ENCODE measurements at regions not wholly inside any gene's neighbourhood (a gene's known extent, or its start where the extent isn't known, plus 50 kb on each side); places are given as distances from the start of the nearest gene placed in this dataset.

GRCh38 chr7:85887133-85887532, 700.3 kb upstream of the SEMA3D start:
- Histone ChIP-seq H3K36me3 (ENCODE audit: control insufficient read depth, insufficient read depth, low read length) (no peaks in the 10 kb centered on the region), H3K4me2 (ENCODE audit: extremely low read depth, insufficient read depth, low read length) (no peak overlapping the region), H3K79me2 (ENCODE audit: control insufficient read depth, insufficient read depth, low read length) (no peaks in the 10 kb centered on the region), H4K20me1 (ENCODE audit: control insufficient read depth, extremely low read depth, insufficient read depth, low read length) (no peaks in the 10 kb centered on the region), H3K9me3 (ENCODE audit: control insufficient read depth, insufficient read depth, low read depth, low read length) (no peaks in the 10 kb centered on the region), H3K4me1 (ENCODE audit: control insufficient read depth, extremely low read depth, insufficient read depth, low read length) (no peaks in the 10 kb centered on the region), H3K27me3 (ENCODE audit: control insufficient read depth, insufficient read depth, low read length) (no peaks in the 10 kb centered on the region), H3K27ac (ENCODE audit: insufficient read depth, low read length) (no peak overlapping the region), H3K9ac (ENCODE audit: insufficient read depth, low read length) (no peak overlapping the region), H3K4me3 (replicated peaks in 1 of 4; ENCODE audit: control extremely low read depth in 1 of 4, insufficient read depth in 1 of 4, low read depth in 3 of 4, low read length in 4 of 4) (no peak overlapping the region), H2AFZ (ENCODE audit: low read length) (no peak overlapping the region)
- DNase-seq (ENCODE audit: low read depth in 2 of 2) = no peak
- no peak for TF ChIP-seq EZH2 (IDR thresholded peaks at IDR 0.05; ENCODE audit: low read length, missing control alignments)
- TF ChIP-seq, protein P1, sequence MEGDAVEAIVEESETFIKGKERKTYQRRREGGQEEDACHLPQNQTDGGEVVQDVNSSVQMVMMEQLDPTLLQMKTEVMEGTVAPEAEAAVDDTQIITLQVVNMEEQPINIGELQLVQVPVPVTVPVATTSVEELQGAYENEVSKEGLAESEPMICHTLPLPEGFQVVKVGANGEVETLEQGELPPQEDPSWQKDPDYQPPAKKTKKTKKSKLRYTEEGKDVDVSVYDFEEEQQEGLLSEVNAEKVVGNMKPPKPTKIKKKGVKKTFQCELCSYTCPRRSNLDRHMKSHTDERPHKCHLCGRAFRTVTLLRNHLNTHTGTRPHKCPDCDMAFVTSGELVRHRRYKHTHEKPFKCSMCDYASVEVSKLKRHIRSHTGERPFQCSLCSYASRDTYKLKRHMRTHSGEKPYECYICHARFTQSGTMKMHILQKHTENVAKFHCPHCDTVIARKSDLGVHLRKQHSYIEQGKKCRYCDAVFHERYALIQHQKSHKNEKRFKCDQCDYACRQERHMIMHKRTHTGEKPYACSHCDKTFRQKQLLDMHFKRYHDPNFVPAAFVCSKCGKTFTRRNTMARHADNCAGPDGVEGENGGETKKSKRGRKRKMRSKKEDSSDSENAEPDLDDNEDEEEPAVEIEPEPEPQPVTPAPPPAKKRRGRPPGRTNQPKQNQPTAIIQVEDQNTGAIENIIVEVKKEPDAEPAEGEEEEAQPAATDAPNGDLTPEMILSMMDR (conservative IDR thresholded peaks at IDR 0.05 in 1 of 2, IDR thresholded peaks at IDR 0.05 in 1 of 2; ENCODE audit: low read depth in 1 of 2, low read length in 2 of 2) = no peak

DNA sequence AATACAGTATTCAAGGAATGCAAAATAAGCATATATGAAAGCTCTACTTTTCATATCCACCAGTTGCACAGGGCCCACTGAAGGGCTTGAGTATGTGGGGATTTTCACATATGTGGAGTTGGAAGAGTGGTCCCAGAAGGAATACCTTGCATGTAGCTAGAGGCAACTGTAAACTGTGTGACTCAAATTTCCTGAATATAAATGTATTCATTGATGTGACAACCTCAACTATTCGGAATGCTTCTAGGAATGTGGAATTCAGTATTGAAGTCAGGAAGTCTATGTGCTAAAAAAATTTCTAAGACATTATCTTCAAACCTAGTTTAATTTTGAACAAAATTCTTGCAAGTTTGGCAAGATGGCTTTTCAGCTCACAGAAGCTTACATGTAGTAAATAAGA, 695.5 kb upstream of the SEMA3D start:
- Histone ChIP-seq H3K9me3 (ENCODE audit: control insufficient read depth, insufficient read depth, low read depth, low read length) (no peaks in the 10 kb centered on the region), H3K4me1 (ENCODE audit: control insufficient read depth, extremely low read depth, insufficient read depth, low read length) (no peaks in the 10 kb centered on the region), H3K9ac (ENCODE audit: insufficient read depth, low read length) (no peak overlapping the region), H2AFZ (ENCODE audit: low read length) (no peak overlapping the region), H3K27me3 (ENCODE audit: control insufficient read depth, insufficient read depth, low read length) (no peaks in the 10 kb centered on the region), H3K36me3 (ENCODE audit: control insufficient read depth, insufficient read depth, low read length) (no peaks in the 10 kb centered on the region), H3K27ac (ENCODE audit: insufficient read depth, low read length) (no peak overlapping the region), H4K20me1 (ENCODE audit: control insufficient read depth, extremely low read depth, insufficient read depth, low read length) (no peaks in the 10 kb centered on the region), H3K4me3 (replicated peaks in 1 of 4; ENCODE audit: control extremely low read depth in 1 of 4, insufficient read depth in 1 of 4, low read depth in 3 of 4, low read length in 4 of 4) (no peak overlapping the region), H3K79me2 (ENCODE audit: control insufficient read depth, insufficient read depth, low read length) (no peaks in the 10 kb centered on the region), H3K4me2 (ENCODE audit: extremely low read depth, insufficient read depth, low read length) (no peak overlapping the region)
- no peak for DNase-seq (ENCODE audit: low read depth in 2 of 2)
- TF ChIP-seq, protein P1 (conservative IDR thresholded peaks at IDR 0.05 in 1 of 2, IDR thresholded peaks at IDR 0.05 in 1 of 2; ENCODE audit: low read depth in 1 of 2, low read length in 2 of 2) = no peak
- no peak for TF ChIP-seq EZH2 (IDR thresholded peaks at IDR 0.05; ENCODE audit: low read length, missing control alignments)

DNA sequence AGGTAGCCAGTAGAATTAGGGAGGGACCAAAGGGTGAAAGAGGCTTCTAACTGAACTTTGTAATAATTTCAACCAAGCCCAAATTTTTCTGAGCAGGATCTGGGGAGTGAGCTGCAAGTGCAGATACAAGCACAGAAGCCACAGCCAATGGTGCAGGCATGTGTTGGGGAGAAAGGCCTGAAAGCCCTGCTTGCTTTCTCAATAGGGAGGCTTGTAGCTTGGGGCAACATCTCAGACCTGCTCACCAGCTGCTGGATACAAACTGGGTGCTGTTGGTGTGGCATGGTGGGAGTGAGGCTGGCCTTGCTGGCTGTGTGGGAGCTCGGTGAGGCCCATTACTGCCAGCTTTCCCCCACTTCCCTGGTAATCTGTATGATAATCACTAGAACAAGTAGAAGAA, 688.5 kb upstream of the SEMA3D start:
- no peak overlapping the region for H3K9ac ChIP-seq (ENCODE audit: insufficient read depth, low read length)
- no peaks in the 10 kb centered on the region for H3K36me3 ChIP-seq (ENCODE audit: control insufficient read depth, insufficient read depth, low read length)
- H3K79me2 ChIP-seq (ENCODE audit: control insufficient read depth, insufficient read depth, low read length) = no peaks in the 10 kb centered on the region
- H3K4me2 ChIP-seq (ENCODE audit: extremely low read depth, insufficient read depth, low read length) = no peak overlapping the region
- no peak for DNase-seq (ENCODE audit: low read depth in 2 of 2)
- no peaks in the 10 kb centered on the region for H3K4me1 ChIP-seq (ENCODE audit: control insufficient read depth, extremely low read depth, insufficient read depth, low read length)
- no peaks in the 10 kb centered on the region for H3K27me3 ChIP-seq (ENCODE audit: control insufficient read depth, insufficient read depth, low read length)
- no peak overlapping the region for H3K4me3 ChIP-seq (replicated peaks in 1 of 4; ENCODE audit: control extremely low read depth in 1 of 4, insufficient read depth in 1 of 4, low read depth in 3 of 4, low read length in 4 of 4)
- H3K27ac ChIP-seq (ENCODE audit: insufficient read depth, low read length) = no peak overlapping the region
- no peak overlapping the region for H2AFZ ChIP-seq (ENCODE audit: low read length)
- H3K9me3 ChIP-seq (ENCODE audit: control insufficient read depth, insufficient read depth, low read depth, low read length) = no peaks in the 10 kb centered on the region
- H4K20me1 ChIP-seq (ENCODE audit: control insufficient read depth, extremely low read depth, insufficient read depth, low read length) = no peaks in the 10 kb centered on the region
- TF ChIP-seq EZH2 (IDR thresholded peaks at IDR 0.05; ENCODE audit: low read length, missing control alignments) = no peak
- TF ChIP-seq, protein P1 (conservative IDR thresholded peaks at IDR 0.05 in 1 of 2, IDR thresholded peaks at IDR 0.05 in 1 of 2; ENCODE audit: low read depth in 1 of 2, low read length in 2 of 2) = no peak
